CD14-positive monocyte (primary cell): ENCODE measurements at regions not wholly inside any gene's neighbourhood (a gene's known extent, or its start where the extent isn't known, plus 50 kb on each side); places are given as distances from the start of the nearest gene placed in this dataset.

Source experiments
- DNase-seq, 3 donors: peaks; one replicate each; pipeline ENCODE4 v3.0.0-alpha.2; 2011 to 2022
- H2AFZ ChIP-seq: 2 replicates; pipeline ENCODE4 v1.6.0; 2012; ENCODE audit warnings: mild to moderate bottlenecking, low read depth, low read length, inconsistent platforms; ENCODE audit not compliant: insufficient read depth, poor library complexity, severe bottlenecking
- H3K27ac ChIP-seq, 2 donors: 1 replicate in 1 of 2; 2 replicates in 1 of 2; pipeline ENCODE4 v1.5.1; 2012 to 2013; ENCODE audit warnings: low read length in 2 of 2, control low read depth in 1 of 2, inconsistent platforms in 1 of 2, low read depth in 1 of 2, mild to moderate bottlenecking in 1 of 2
- H3K27me3 ChIP-seq, 2 donors: one replicate each; pipeline versions ENCODE4 v1.6.0 to v1.6.1; 2011 to 2013; ENCODE audit warnings: low read length in 2 of 2; ENCODE audit not compliant: control insufficient read depth in 2 of 2, insufficient read depth in 2 of 2
- H3K36me3 ChIP-seq, 2 donors: replicated peaks in 1 of 2; 1 replicate in 1 of 2; 2 replicates in 1 of 2; pipeline versions ENCODE4 v1.5.1 to v1.6.1; 2012 to 2013; ENCODE audit warnings: low read length in 2 of 2, control low read depth in 1 of 2, inconsistent platforms in 1 of 2, mild to moderate bottlenecking in 1 of 2; ENCODE audit not compliant: insufficient read depth in 2 of 2, control insufficient read depth in 1 of 2
- H3K4me1 ChIP-seq, 2 donors: 1 replicate in 1 of 2; 2 replicates in 1 of 2; pipeline versions ENCODE4 v1.5.1 to v1.6.1; 2012 to 2013; ENCODE audit warnings: low read length in 2 of 2, control low read depth in 1 of 2, inconsistent platforms in 1 of 2, mild to moderate bottlenecking in 1 of 2, moderate library complexity in 1 of 2; ENCODE audit not compliant: insufficient read depth in 2 of 2, control insufficient read depth in 1 of 2
- H3K4me2 ChIP-seq: replicated peaks from 2 replicates; pipeline ENCODE3; 2012; ENCODE audit warnings: low read length, moderate library complexity, mild to moderate bottlenecking; ENCODE audit not compliant: poor library complexity, severe bottlenecking; ENCODE audit errors: extremely low read depth
- H3K4me3 ChIP-seq, 3 experiments: fragments of 200-600 bp in 1 of 3; sonication (generic) in 1 of 3; replicated peaks in 1 of 3; 1 replicate in 2 of 3; 2 replicates in 1 of 3; pipeline ENCODE4 v1.5.1; 2011 to 2013; ENCODE audit warnings: low read length in 3 of 3, mild to moderate bottlenecking in 3 of 3, control low read depth in 2 of 3, low read depth in 2 of 3, inconsistent platforms in 1 of 3, moderate library complexity in 1 of 3
- H3K79me2 ChIP-seq: 2 replicates; pipeline ENCODE4 v1.6.0; 2012; ENCODE audit warnings: mild to moderate bottlenecking, control low read depth, inconsistent platforms, low read length, moderate library complexity; ENCODE audit not compliant: insufficient read depth
- H3K9ac ChIP-seq: 2 replicates; pipeline ENCODE4 v1.6.0; 2017; ENCODE audit warnings: low read length, mild to moderate bottlenecking; ENCODE audit not compliant: insufficient read depth, poor library complexity, severe bottlenecking
- H3K9me3 ChIP-seq, 2 donors: replicated peaks in 1 of 2; 1 replicate in 1 of 2; 2 replicates in 1 of 2; pipeline versions ENCODE4 v1.5.1 to v1.6.1; 2012 to 2013; ENCODE audit warnings: low read length in 2 of 2, control low read depth in 1 of 2; ENCODE audit not compliant: control insufficient read depth in 1 of 2, insufficient read depth in 1 of 2
- H4K20me1 ChIP-seq: 2 replicates; pipeline ENCODE4 v1.6.0; 2012; ENCODE audit warnings: mild to moderate bottlenecking, low read length, control low read depth, moderate library complexity; ENCODE audit not compliant: insufficient read depth
- H3K27ac Mint-ChIP-seq, 7 donors: one replicate each; pipeline ENCODE4 v1.8.0; 2020; ENCODE audit warnings: mild to moderate bottlenecking in 7 of 7, mixed read lengths in 7 of 7, moderate library complexity in 6 of 7, inconsistent platforms in 2 of 7
- H3K27me3 Mint-ChIP-seq, 3 donors: one replicate each; pipeline ENCODE4 v1.8.0; 2021 to 2022; ENCODE audit warnings: low read depth in 3 of 3, mild to moderate bottlenecking in 3 of 3, mixed read lengths in 3 of 3, moderate library complexity in 3 of 3, inconsistent platforms in 1 of 3
- H3K36me3 Mint-ChIP-seq, 2 donors: one replicate each; pipeline ENCODE4 v1.8.0; 2020; ENCODE audit warnings: mixed read lengths in 2 of 2, inconsistent platforms in 1 of 2, mild to moderate bottlenecking in 1 of 2
- H3K4me1 Mint-ChIP-seq: one replicate; pipeline ENCODE4 v1.8.0; 2020; ENCODE audit warnings: mild to moderate bottlenecking, mixed read lengths
- H3K4me3 Mint-ChIP-seq, 2 donors: one replicate each; pipeline ENCODE4 v1.8.0; 2020; ENCODE audit warnings: mild to moderate bottlenecking in 2 of 2, mixed read lengths in 2 of 2, moderate library complexity in 1 of 2
- H3K9me3 Mint-ChIP-seq, 7 donors: one replicate each; pipeline ENCODE4 v1.8.0; 2020 to 2022; ENCODE audit warnings: mixed read lengths in 7 of 7, mild to moderate bottlenecking in 6 of 7, moderate library complexity in 6 of 7, inconsistent platforms in 2 of 7
- WGBS: methylation state at CpG from one replicate; pipeline ENCODE4 v1.1.5; 2013; ENCODE audit warnings: missing lambda C conversion rate; ENCODE audit not compliant: insufficient coverage; 5-methylcytosine and 5-hydroxymethylcytosine counted together
- intact Hi-C, 2 donors: fragments of 100-400 bp; cut with micrococcal nuclease; formaldehyde crosslinking; loops; one replicate each; pipeline versions ENCODE4 v1.15.0 to v1.15.1; 2023
- TF ChIP-seq, protein P1 (sequence below): fragments of 200-600 bp; IDR thresholded peaks from one replicate; pipeline ENCODE4 v1.8.0; 2022; ENCODE audit warnings: antibody characterized with exemption, mild to moderate bottlenecking

DNA sequence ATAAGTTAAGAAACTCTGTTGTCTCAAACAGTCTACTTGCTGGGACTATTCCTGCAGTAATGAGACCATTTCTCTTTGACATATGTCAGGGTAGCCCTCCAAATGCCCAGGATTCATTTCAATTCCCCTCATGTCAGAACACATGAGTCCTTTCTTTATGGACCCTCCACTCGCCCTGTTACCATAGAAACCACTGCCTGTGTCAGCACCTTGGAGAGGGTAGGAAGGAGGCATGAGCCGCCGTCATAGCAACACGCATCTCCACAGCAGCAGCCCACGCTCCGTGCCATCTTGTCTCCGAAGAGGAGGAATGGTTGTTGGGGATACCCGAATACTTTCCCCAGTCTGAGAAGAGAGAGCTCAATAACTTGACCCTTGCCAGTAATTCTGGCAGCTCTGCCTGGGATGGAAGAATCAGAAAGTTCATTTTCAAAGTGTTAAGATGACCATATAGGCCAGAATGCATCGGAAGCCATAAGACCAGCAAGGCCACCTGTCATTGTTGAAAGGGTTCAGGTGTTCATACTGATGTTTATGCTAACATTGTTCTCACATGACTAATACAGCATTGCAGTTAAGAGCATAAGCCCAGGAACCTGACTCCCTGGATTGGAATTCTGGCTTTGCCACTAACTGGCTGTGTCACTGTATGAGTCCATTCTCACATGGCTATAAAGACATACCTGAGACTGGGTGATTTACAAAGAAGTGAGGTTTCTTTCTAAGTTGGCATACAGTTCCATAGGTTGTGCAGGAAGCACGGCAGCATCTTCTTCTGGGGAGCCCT is 141.3 kb downstream of the ABCC12 start:
- peaks cover 0 to 2% (median 2%) of the 10 kb centered on the region in 3 donors for H3K27me3 Mint-ChIP-seq
- Histone ChIP-seq H3K9me3 (peaks cover 0 to 4% of the 10 kb centered on the region in 2 donors), H3K4me1 (no peaks in the 10 kb centered on the region), H3K36me3 (no peaks in the 10 kb centered on the region), H3K4me2 (no peak overlapping the region), H3K27ac (no peak overlapping the region), H2AFZ (no peak overlapping the region), H3K79me2 (no peaks in the 10 kb centered on the region), H3K4me3 (no peak overlapping the region), H3K9ac (no peak overlapping the region), H3K27me3 (no peaks in the 10 kb centered on the region), H4K20me1 (no peaks in the 10 kb centered on the region)
- intact Hi-C loops: no loop called here
- no peak for DNase-seq
- H3K9me3 Mint-ChIP-seq: peaks cover 0 to 13% (median 4%) of the 10 kb centered on the region in 7 donors
- no peak overlapping the region for H3K27ac Mint-ChIP-seq
- H3K36me3 Mint-ChIP-seq: no peaks in the 10 kb centered on the region
- H3K4me3 Mint-ChIP-seq: no peak overlapping the region
- WGBS: 96% methylated on average over 8 of the region's 10 CpGs
- no peaks in the 10 kb centered on the region for H3K4me1 Mint-ChIP-seq
- TF ChIP-seq, protein P1, sequence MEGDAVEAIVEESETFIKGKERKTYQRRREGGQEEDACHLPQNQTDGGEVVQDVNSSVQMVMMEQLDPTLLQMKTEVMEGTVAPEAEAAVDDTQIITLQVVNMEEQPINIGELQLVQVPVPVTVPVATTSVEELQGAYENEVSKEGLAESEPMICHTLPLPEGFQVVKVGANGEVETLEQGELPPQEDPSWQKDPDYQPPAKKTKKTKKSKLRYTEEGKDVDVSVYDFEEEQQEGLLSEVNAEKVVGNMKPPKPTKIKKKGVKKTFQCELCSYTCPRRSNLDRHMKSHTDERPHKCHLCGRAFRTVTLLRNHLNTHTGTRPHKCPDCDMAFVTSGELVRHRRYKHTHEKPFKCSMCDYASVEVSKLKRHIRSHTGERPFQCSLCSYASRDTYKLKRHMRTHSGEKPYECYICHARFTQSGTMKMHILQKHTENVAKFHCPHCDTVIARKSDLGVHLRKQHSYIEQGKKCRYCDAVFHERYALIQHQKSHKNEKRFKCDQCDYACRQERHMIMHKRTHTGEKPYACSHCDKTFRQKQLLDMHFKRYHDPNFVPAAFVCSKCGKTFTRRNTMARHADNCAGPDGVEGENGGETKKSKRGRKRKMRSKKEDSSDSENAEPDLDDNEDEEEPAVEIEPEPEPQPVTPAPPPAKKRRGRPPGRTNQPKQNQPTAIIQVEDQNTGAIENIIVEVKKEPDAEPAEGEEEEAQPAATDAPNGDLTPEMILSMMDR: no peak

DNA sequence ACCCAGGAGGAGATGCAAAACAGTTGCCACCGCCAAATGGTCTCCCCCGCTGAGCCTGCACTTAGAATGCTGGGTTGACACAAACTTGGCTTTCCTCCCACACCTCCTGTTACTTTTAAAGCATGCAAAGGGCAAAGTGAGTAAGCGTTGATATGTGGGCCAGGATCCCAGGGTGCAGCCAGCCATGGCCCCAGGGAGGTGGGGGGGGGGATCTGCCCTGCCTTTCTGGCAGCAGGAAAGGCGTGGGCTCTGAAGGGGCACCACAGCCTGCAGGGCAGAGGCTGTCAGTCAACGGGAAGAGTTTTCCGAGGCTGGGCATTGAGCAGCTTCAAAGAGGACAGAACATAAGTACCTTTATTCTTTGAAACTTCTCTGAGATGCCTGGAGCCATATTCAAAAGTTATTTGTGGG is 142.3 kb downstream of the ABCC12 start:
- H3K4me1 ChIP-seq: no peaks in the 10 kb centered on the region
- no peak overlapping the region for H3K27ac Mint-ChIP-seq
- no peaks in the 10 kb centered on the region for H3K36me3 ChIP-seq
- intact Hi-C loops: no loop called here
- 83% methylated on average over 1 of the region's 6 CpGs for WGBS
- peaks cover 0 to 18% (median 3%) of the 10 kb centered on the region in 7 donors for H3K9me3 Mint-ChIP-seq
- H2AFZ ChIP-seq: no peak overlapping the region
- TF ChIP-seq, protein P1: no peak
- no peaks in the 10 kb centered on the region for H3K27me3 ChIP-seq
- H3K4me2 ChIP-seq: no peak overlapping the region
- H3K4me3 ChIP-seq: no peak overlapping the region
- H3K36me3 Mint-ChIP-seq: no peaks in the 10 kb centered on the region
- peaks cover 0 to 2% (median 2%) of the 10 kb centered on the region in 3 donors for H3K27me3 Mint-ChIP-seq
- peaks cover 0 to 4% of the 10 kb centered on the region in 2 donors for H3K9me3 ChIP-seq
- H4K20me1 ChIP-seq: no peaks in the 10 kb centered on the region
- H3K27ac ChIP-seq: no peak overlapping the region
- H3K9ac ChIP-seq: no peak overlapping the region
- no peak for DNase-seq
- H3K79me2 ChIP-seq: no peaks in the 10 kb centered on the region
- H3K4me1 Mint-ChIP-seq: no peaks in the 10 kb centered on the region
- H3K4me3 Mint-ChIP-seq: no peak overlapping the region
